ACHN (cell line): ENCODE measurements at regions not wholly inside any gene's neighbourhood (a gene's known extent, or its start where the extent isn't known, plus 50 kb on each side); places are given as distances from the start of the nearest gene placed in this dataset.

Experiments used
- DNase-seq: peaks from one replicate; pipeline ENCODE4 v3.0.0-alpha.2; 2015
- in situ Hi-C: cut with HindIII; loops from 2 replicates; pipeline ENCODE4 v1.10.0; 2017; ENCODE audit warnings: low sequenced_read_pairs, low pct_ligation_motif_present, low pct_unique_long_range_greater_than_20kb

- in situ Hi-C loops, result no loop called here
- DNase-seq, result peak; percentile 79
These were observed 78.7 kb upstream of the C1GALT1 start for GRCh38 chr7:7103343-7104313.

GRCh38 chr7:7104314-7104698 is 78.0 kb upstream of the C1GALT1 start:
- in situ Hi-C loops, result no loop called here
- no peak for DNase-seq

DNA sequence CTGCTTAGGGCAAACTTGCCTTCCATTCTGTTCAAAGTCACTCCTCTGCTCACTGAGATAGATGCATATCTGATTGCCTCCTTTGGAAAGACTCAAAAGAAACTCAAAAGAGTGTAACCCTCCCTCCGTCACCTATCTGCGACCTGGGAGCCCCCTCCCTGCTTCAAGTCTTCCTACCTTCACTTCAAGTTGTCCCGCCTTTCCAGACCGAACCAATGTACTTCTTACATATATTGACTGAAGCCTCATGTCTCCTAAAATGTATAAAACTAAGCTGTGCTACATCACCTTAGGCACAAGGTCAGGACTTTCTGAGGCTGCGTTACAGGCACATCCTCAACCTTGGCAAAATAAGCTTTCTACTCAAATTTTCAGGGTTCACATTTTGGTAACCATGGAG is 77.4 kb upstream of the C1GALT1 start:
- in situ Hi-C loops, result no loop called here
- DNase-seq, result no peak

GRCh38 chr7:7105800-7106582 is 76.4 kb upstream of the C1GALT1 start:
- in situ Hi-C loops, result no loop called here
- DNase-seq, result no peak

DNA sequence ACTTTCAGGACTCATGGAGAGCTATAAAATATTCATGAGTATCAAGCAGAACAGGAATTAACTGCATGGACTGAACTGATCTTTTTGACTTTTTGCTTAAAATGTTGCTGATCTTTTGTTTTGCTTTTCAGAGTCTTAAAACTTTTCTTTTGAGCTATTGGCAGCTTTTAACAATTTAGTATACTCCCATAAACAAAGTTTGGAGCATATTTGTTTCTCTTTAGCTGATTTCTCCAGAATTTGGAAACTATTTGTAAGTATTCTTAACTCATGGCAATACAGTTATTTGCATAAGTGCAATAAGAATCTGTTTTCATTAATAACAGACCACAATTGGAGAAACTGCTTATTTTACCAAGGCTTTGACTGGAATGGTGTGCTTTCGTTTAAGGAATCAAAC is 73.4 kb upstream of the C1GALT1 start:
- in situ Hi-C loops, result no loop called here
- no peak for DNase-seq

GRCh38 chr7:7109934-7110333 is 72.4 kb upstream of the C1GALT1 start:
- in situ Hi-C loops, result no loop called here
- DNase-seq, result no peak

DNA sequence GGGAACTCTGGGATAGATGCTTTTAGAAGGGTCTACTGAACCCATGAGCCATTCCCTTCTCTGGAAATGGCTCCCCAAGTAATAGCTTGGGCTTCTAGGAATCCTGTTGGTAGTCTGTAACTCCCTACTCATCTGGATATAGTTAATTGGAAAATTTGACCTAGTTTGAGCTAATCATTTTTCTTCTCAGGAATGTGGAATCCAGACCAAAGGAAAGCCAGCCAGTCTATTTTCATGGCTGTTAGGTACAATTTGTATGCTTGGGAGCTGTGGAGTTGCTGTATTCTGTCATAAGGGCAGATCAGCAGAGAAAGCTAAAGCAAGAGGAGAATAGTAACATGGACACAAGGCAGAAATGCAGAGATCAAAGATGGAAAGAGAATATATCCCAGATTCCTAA is 71.6 kb upstream of the C1GALT1 start:
- no peak for DNase-seq
- in situ Hi-C loops, result no loop called here

- in situ Hi-C loops, result no loop called here
- no peak for DNase-seq
These were observed 69.5 kb upstream of the C1GALT1 start for GRCh38 chr7:7112868-7113267.

- no peak for DNase-seq
- in situ Hi-C loops, result no loop called here
These were observed 67.6 kb upstream of the C1GALT1 start for GRCh38 chr7:7114575-7115291.

DNA sequence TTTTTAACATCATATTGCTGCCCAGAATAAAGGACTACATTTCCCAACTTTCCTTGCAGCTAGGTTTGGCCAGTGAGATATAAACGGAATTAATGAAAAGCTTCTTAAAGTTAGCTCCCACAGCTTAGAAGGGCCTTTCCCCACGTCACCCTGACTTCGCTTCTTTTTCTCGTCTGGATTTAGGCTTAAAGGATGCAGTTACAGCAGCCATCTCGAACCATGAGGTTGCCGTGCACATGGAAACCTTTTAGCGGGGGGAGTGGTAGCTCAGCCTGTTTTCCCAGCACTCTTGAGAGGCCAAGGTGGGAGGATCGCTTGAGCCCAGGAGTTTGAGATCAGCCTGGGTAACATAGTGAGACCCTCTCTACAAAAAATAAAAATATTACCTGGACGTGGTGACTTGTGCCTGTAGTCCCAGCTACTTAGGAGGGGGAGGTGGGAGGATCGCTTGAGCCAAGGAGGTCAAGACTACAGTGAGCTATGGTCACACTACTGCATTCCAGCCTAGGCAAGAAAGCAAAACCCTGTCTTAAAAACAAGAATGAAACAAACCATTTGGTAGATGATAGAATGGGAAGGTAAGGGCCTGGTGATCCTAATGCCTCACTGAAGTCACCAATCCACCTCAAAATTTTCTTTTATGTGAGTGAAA is 64.3 kb upstream of the C1GALT1 start:
- in situ Hi-C loops, result no loop called here
- DNase-seq, result no peak

- DNase-seq, result no peak
These were observed 63.5 kb upstream of the C1GALT1 start for GRCh38 chr7:7118822-7119221.

GRCh38 chr7:7119729-7120128 is 62.6 kb upstream of the C1GALT1 start:
- in situ Hi-C loops, result no loop called here
- no peak for DNase-seq

More at GRCh38 chr7:7118822-7119221, 63.5 kb upstream of the C1GALT1 start:
- in situ Hi-C loops, result no loop called here

GRCh38 chr7:7122033-7122478 is 60.3 kb upstream of the C1GALT1 start:
- in situ Hi-C loops, result no loop called here
- DNase-seq, result no peak

DNA sequence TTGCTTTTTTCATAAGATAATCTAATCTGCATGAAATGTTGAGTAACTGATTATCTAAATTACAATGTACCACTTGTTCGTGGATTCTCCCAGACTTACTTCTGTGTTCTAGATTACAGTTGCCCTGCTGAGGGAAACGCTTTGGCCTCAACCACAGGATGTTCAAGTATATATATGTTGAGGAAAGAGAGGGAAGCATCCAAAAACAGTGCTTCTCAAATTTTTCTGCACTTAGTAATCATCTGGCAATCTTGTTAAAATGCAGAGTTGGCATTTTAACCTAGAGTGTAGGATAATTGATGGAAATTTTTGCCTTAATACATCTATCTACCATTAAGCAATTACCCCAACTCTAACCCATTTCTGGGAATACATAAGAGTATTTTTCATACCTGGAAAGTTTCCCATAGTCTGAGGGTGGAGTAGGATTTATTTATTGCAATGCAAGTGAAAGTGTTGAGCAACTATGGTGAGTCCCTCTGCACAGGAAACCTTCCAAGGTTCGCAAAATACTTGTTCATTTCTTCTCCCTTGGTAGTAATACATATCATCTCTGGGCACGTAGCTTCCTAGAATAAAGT is 59.6 kb upstream of the C1GALT1 start:
- in situ Hi-C loops, result no loop called here
- DNase-seq, result no peak

- in situ Hi-C loops, result no loop called here
- no peak for DNase-seq
These were observed 56.4 kb upstream of the C1GALT1 start for GRCh38 chr7:7125963-7126362.

DNA sequence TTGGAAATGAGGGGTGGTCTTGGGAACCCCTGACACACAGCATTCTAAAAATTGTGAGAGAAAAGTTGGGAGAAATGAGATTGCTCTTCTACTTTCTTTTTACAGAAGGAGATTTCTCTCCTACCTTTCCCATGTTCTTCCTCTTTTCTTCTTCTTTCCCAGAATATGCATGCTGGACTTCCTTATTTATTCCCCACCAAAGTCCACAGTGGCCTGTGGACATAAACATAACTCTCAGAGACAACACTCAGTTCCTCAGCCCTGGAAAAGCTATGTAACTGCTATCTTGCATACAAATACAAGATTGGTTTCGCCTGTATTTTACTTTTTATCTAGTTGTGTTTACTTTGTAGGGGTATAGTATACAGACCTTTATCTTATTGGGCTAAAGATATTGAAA is 54.6 kb upstream of the C1GALT1 start:
- in situ Hi-C loops, result no loop called here
- DNase-seq, result no peak

GRCh38 chr7:7129381-7129780 is 53.0 kb upstream of the C1GALT1 start:
- in situ Hi-C loops, result no loop called here
- no peak for DNase-seq

GRCh38 chr7:7131273-7131672 is 51.1 kb upstream of the C1GALT1 start:
- DNase-seq, result no peak
- in situ Hi-C loops, result no loop called here
